Loucy (cell line): ENCODE measurements at regions not wholly inside any gene's neighbourhood (a gene's known extent, or its start where the extent isn't known, plus 50 kb on each side); places are given as distances from the start of the nearest gene placed in this dataset.

Experiments
- CTCF ChIP-seq: fragments of 200-600 bp; sonication (generic); conservative IDR thresholded peaks from 2 replicates; pipeline ENCODE4 v1.5.1; 2014; ENCODE audit warnings: mild to moderate bottlenecking, antibody characterized with exemption, low read length
- EZH2phosphoT487 ChIP-seq: fragments of 200-600 bp; IDR thresholded peaks from 2 replicates; pipeline ENCODE4 v1.6.1; 2018; ENCODE audit warnings: antibody characterized with exemption, mild to moderate bottlenecking, moderate library complexity, borderline replicate concordance

GRCh38 chr1:239779962-239780361 lies 311.7 kb upstream of the FMN2 start:
- no peak for TF ChIP-seq CTCF
- no peak for TF ChIP-seq EZH2phosphoT487
